ENCODE measurements at regions not wholly inside any gene's neighbourhood (a gene's known extent, or its start where the extent isn't known, plus 50 kb on each side); places are given as distances from the start of the nearest gene placed in this dataset.

GRCh38 chr2:12488352-12489318 is 228.1 kb upstream of the TRIB2 start:
- H3K4me3 ChIP-seq (replicated peaks in 1 of 3; ENCODE audit: insufficient read depth in 1 of 3, low read depth in 1 of 3, low read length in 3 of 3), result no peak overlapping the region
- H3K9ac ChIP-seq (replicated peaks; ENCODE audit: extremely low read depth, insufficient read depth, low read length), result no peak overlapping the region
- intact Hi-C loops (cut with micrococcal nuclease) (no loop called here), dilution Hi-C loops (cut with MboI; ENCODE audit: extremely low pct_ligation_motif_present, low sequenced_read_pairs) (no loop called here)
- H3K27me3 ChIP-seq (ENCODE audit: control insufficient read depth in 2 of 2, insufficient read depth in 2 of 2, low read length in 2 of 2), result no peaks in the 10 kb centered on the region
- H3K9me1 ChIP-seq (replicated peaks; ENCODE audit: control insufficient read depth, extremely low read depth, insufficient read depth, low read length), result no peaks in the 10 kb centered on the region
- POLR2A ChIA-PET, result no interaction called here
- no peaks in the 10 kb centered on the region for H3K79me2 ChIP-seq (ENCODE audit: control insufficient read depth, insufficient read depth, low read length)
- no peaks in the 10 kb centered on the region for H4K20me1 ChIP-seq (replicated peaks; ENCODE audit: control insufficient read depth, extremely low read depth, insufficient read depth, low read length)
- H3K4me1 ChIP-seq (ENCODE audit: control insufficient read depth, extremely low read depth, insufficient read depth, low read length), result peaks cover 13% of the 10 kb centered on the region
- DNase-seq (ENCODE audit: low read depth, low spot score), result no peak
- no peaks in the 10 kb centered on the region for H3K36me3 ChIP-seq (ENCODE audit: control insufficient read depth in 2 of 2, extremely low read depth in 1 of 2, insufficient read depth in 2 of 2, low read length in 2 of 2)
- CTCF ChIA-PET, result interaction anchor here (1.2 kb wide), 1 partner anchor 9 kb away, joined by 3 read pairs; no protein-coding TSS in a partner anchor
- H3K9me3 ChIP-seq (replicated peaks; ENCODE audit: control insufficient read depth, insufficient read depth, low read length), result no peaks in the 10 kb centered on the region
- H3K4me2 ChIP-seq (ENCODE audit: insufficient read depth, low read length), result no peak overlapping the region
- no peak for FAIRE-seq
- no peak overlapping the region for H3K27ac ChIP-seq (ENCODE audit: insufficient read depth, low read depth, low read length)
- TF ChIP-seq, protein P1, sequence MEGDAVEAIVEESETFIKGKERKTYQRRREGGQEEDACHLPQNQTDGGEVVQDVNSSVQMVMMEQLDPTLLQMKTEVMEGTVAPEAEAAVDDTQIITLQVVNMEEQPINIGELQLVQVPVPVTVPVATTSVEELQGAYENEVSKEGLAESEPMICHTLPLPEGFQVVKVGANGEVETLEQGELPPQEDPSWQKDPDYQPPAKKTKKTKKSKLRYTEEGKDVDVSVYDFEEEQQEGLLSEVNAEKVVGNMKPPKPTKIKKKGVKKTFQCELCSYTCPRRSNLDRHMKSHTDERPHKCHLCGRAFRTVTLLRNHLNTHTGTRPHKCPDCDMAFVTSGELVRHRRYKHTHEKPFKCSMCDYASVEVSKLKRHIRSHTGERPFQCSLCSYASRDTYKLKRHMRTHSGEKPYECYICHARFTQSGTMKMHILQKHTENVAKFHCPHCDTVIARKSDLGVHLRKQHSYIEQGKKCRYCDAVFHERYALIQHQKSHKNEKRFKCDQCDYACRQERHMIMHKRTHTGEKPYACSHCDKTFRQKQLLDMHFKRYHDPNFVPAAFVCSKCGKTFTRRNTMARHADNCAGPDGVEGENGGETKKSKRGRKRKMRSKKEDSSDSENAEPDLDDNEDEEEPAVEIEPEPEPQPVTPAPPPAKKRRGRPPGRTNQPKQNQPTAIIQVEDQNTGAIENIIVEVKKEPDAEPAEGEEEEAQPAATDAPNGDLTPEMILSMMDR (IDR thresholded peaks at IDR 0.05; ENCODE audit: extremely low read depth in 1 of 2, insufficient read depth in 1 of 2, low read depth in 1 of 2, low read length in 2 of 2), result no peak
- TF ChIP-seq, protein P2, sequence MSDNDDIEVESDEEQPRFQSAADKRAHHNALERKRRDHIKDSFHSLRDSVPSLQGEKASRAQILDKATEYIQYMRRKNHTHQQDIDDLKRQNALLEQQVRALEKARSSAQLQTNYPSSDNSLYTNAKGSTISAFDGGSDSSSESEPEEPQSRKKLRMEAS (IDR thresholded peaks at IDR 0.05; ENCODE audit: insufficient read depth, insufficient read length), result no peak
- TF ChIP-seq POLR2A (IDR thresholded peaks at IDR 0.05; ENCODE audit: low read depth, low read length) (no peak), POLR2AphosphoS5 (IDR thresholded peaks at IDR 0.05; ENCODE audit: insufficient read depth, low read depth, low read length) (no peak), GATA2 (IDR thresholded peaks at IDR 0.05; ENCODE audit: insufficient read depth, insufficient read length, low read depth, low read length) (no peak), FOS (IDR thresholded peaks at IDR 0.05; ENCODE audit: borderline replicate concordance, insufficient read depth, low read length) (no peak)
- BruUV-seq (replicated peaks), result no TSS peak
- no peak overlapping the region for H2AFZ ChIP-seq (ENCODE audit: low read depth, low read length)

Measured in endothelial cell of umbilical vein (primary cell).